GM10266 (cell line): ENCODE measurements at regions not wholly inside any gene's neighbourhood (a gene's known extent, or its start where the extent isn't known, plus 50 kb on each side); places are given as distances from the start of the nearest gene placed in this dataset.

Experiments
- DNase-seq: peaks from one replicate; pipeline ENCODE4 v3.0.0; 2012; ENCODE audit errors: extremely low spot score
- TF ChIP-seq, protein P1 (sequence below): IDR thresholded peaks from 2 replicates; pipeline ENCODE4 v1.5.1; 2012; ENCODE audit warnings: mild to moderate bottlenecking, low read depth; ENCODE audit not compliant: control insufficient read depth, insufficient read depth; ENCODE audit errors: missing control alignments

DNA sequence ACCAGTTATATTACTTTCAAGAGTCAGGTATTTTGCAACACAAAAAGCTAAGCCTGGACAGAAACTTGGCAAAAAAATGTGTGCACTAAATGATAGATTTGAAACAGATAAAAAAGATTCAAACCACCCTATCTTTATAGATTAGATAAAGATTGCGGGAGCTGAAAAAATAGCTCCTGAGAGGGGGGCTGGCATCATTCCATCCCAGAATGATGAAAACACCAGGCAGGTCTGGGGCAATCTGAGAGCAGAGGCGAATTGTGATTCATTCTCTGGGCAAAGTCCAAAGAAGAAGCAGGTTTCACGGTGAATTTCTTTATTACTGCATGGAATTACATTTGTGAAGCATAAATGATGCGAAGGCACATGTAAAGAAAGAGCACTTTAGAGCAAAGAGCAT lies 168.5 kb upstream of the DMD start:
- TF ChIP-seq, protein P1, sequence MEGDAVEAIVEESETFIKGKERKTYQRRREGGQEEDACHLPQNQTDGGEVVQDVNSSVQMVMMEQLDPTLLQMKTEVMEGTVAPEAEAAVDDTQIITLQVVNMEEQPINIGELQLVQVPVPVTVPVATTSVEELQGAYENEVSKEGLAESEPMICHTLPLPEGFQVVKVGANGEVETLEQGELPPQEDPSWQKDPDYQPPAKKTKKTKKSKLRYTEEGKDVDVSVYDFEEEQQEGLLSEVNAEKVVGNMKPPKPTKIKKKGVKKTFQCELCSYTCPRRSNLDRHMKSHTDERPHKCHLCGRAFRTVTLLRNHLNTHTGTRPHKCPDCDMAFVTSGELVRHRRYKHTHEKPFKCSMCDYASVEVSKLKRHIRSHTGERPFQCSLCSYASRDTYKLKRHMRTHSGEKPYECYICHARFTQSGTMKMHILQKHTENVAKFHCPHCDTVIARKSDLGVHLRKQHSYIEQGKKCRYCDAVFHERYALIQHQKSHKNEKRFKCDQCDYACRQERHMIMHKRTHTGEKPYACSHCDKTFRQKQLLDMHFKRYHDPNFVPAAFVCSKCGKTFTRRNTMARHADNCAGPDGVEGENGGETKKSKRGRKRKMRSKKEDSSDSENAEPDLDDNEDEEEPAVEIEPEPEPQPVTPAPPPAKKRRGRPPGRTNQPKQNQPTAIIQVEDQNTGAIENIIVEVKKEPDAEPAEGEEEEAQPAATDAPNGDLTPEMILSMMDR = no peak

DNA sequence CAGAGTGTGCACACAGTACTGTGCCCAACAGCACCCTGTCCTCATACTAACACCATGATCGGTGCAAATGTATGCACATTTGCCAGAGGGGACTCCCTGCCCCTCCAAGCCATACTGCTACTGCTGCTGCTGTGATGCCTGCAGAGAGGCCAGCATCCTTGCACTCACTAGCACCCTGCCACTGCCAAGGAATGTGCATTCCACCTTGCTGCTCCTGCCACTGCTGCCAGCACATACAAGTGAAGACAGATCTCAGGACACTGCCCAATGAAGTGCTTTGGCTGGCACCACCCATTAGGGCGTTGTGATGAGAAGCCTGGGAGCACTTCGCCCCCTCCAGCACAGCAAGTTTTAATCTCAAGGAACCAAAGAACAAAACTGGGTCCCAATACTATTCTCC lies 146.3 kb upstream of the DMD start:
- TF ChIP-seq, protein P1 = no peak
- no peak for DNase-seq

More for the DNA sequence above, 168.5 kb upstream of the DMD start:
- no peak for DNase-seq

DNA sequence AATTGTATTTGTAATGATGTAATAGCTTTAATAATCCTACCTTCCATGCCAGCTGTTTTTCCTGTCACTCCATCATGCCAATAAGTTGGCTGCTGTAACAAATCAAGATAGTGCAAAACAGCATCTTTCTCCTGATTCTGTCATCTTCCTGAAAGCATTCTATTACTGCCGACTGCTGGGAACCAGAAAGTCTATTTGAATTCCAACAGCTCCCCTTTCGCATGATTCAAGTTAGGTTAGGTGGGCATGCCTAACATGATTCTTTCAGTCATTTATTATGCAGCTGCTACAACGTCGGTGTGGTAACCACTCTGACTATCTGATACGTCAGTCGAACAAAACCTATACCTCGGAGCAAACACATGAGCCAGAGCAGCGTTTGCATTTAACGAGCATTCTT lies 127.9 kb upstream of the DMD start:
- no peak for DNase-seq
- TF ChIP-seq, protein P1 = no peak

DNA sequence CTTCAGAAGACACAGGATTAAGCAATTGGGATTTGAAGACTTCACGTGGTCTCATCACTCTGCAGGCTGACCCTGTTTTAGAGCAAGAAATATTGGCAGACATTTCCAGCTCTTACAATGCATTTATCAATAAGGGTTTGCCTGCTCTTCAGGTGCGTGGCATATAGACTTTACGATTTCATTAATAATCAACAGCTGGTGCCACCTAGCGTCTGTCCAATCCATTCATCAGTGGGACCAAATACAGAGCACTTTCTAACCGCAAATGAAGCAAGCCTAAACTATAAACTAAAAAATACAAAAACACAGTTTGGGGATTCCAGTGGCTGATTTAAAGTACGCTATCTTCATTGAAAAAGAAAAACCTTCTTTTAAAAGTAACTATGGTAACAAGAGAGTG lies 125.4 kb upstream of the DMD start:
- TF ChIP-seq, protein P1 = peak; percentile 26

DNA sequence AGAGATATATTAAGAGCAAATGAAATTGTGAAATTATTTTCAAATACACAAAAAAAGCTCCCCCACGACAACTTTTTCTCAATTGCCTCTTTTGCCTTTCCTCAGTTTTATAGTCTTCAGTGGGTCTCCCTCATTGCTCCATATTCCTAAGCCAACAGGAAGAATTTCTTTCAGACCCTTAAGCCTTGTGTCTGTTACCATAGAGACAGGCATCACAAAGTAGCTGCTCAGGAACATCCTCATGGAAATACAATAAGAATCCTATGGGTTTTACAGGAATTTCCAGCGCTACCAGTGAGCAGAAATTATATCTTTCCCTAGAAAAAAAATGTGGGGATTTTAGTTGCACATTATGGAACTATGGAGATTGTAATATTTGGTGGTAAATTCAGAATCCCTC lies 121.9 kb upstream of the DMD start:
- DNase-seq = no peak
- TF ChIP-seq, protein P1 = no peak

More for the DNA sequence above, 125.4 kb upstream of the DMD start:
- DNase-seq = no peak

DNA sequence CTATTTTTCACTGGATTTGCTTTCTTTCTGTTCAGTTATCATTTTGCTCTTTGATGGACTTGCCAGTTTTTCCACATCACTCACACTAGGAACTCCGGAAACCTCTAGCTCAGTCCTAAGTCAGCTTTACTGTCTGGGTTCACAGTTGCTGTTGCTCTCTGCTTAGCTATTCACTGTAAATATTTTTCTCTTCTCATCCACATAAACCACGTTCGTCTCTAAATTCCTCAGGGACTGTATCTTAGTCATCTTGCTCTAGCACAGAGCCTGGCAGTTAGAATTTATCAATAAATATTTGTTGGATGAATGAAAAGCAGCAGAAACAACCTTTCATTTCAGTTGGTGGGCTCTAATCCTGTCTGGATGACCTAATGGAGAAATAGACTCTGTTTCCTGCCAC lies 119.4 kb upstream of the DMD start:
- DNase-seq = no peak
- TF ChIP-seq, protein P1 = no peak

DNA sequence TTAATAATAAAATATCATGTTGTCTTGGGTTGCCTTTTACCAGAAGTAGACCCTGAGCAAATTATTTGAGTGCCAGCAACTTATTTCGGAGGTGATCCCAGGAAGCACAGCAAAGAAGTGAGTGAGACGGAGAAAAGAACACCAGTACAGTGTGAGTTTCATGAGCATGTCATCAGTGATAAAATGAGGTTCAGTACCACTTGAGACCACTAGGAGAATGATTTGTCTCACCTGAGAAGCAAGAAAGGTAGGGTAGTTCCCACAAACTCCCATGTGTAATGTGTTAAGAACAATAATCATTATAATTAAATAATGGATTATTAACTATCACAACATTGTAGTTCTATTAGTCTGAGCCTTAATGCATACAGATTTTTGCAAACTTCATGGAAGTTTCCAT lies 112.8 kb upstream of the DMD start:
- DNase-seq = no peak
- TF ChIP-seq, protein P1 = no peak
